ENCODE measurements at regions not wholly inside any gene's neighbourhood (a gene's known extent, or its start where the extent isn't known, plus 50 kb on each side); places are given as distances from the start of the nearest gene placed in this dataset.

GRCh38 chr17:79350533-79350932 lies 260.3 kb downstream of the RBFOX3 start:
- TF ChIP-seq CTCF (IDR thresholded peaks at IDR 0.05) (no peak), EP300 (IDR thresholded peaks at IDR 0.05) (no peak), POLR2AphosphoS5 (IDR thresholded peaks at IDR 0.05) (no peak), POLR2A (IDR thresholded peaks at IDR 0.05) (no peak)
